Umbilical cord (tissue), 1 donor: ENCODE measurements at regions not wholly inside any gene's neighbourhood (a gene's known extent, or its start where the extent isn't known, plus 50 kb on each side); places are given as distances from the start of the nearest gene placed in this dataset.

Experiments
- DNase-seq: peaks from one replicate; pipeline ENCODE4 v3.0.0-alpha.2; 2015; ENCODE audit warnings: low spot score

- no peak for DNase-seq
Measured at GRCh38 chr3:67882981-67883380, 228.6 kb upstream of the SUCLG2 start.

GRCh38 chr3:67876261-67876660 is 221.8 kb upstream of the SUCLG2 start:
- no peak for DNase-seq

GRCh38 chr3:67875858-67876257 is 221.4 kb upstream of the SUCLG2 start:
- no peak for DNase-seq

- DNase-seq, result no peak
Measured at GRCh38 chr3:67875338-67875737, 220.9 kb upstream of the SUCLG2 start.

- DNase-seq, result no peak
Measured at GRCh38 chr3:67870477-67870876, 216.1 kb upstream of the SUCLG2 start.

- DNase-seq, result no peak
Measured at GRCh38 chr3:67866571-67866970, 212.2 kb upstream of the SUCLG2 start.

- DNase-seq, result no peak
Measured at GRCh38 chr3:67864587-67865183, 210.3 kb upstream of the SUCLG2 start.

GRCh38 chr3:67863869-67864268 is 209.5 kb upstream of the SUCLG2 start:
- no peak for DNase-seq

- no peak for DNase-seq
Measured at GRCh38 chr3:67860429-67860828, 206.0 kb upstream of the SUCLG2 start.

- no peak for DNase-seq
Measured at GRCh38 chr3:67858492-67858891, 204.1 kb upstream of the SUCLG2 start.

GRCh38 chr3:67856718-67857117 is 202.3 kb upstream of the SUCLG2 start:
- no peak for DNase-seq

GRCh38 chr3:67854663-67855062 is 200.3 kb upstream of the SUCLG2 start:
- no peak for DNase-seq

GRCh38 chr3:67853520-67853919 is 199.1 kb upstream of the SUCLG2 start:
- no peak for DNase-seq

GRCh38 chr3:67848299-67848698 is 193.9 kb upstream of the SUCLG2 start:
- no peak for DNase-seq

- DNase-seq, result no peak
Measured at GRCh38 chr3:67846166-67846565, 191.8 kb upstream of the SUCLG2 start.

- no peak for DNase-seq
Measured at GRCh38 chr3:67832817-67833216, 178.4 kb upstream of the SUCLG2 start.

GRCh38 chr3:67831262-67831661 is 176.8 kb upstream of the SUCLG2 start:
- no peak for DNase-seq

- DNase-seq, result no peak
Measured at GRCh38 chr3:67828486-67829010, 174.1 kb upstream of the SUCLG2 start.

- no peak for DNase-seq
Measured at GRCh38 chr3:67821135-67821534, 166.7 kb upstream of the SUCLG2 start.

- no peak for DNase-seq
Measured at GRCh38 chr3:67819447-67819846, 165.0 kb upstream of the SUCLG2 start.

- DNase-seq, result no peak
Measured at GRCh38 chr3:67809370-67809935, 155.0 kb upstream of the SUCLG2 start.

GRCh38 chr3:67808906-67809305 is 154.5 kb upstream of the SUCLG2 start:
- no peak for DNase-seq

- DNase-seq, result no peak
Measured at GRCh38 chr3:67804578-67804977, 150.2 kb upstream of the SUCLG2 start.

GRCh38 chr3:67804089-67804488 is 149.7 kb upstream of the SUCLG2 start:
- DNase-seq, result no peak
